Heart left ventricle (tissue), 13 donors: ENCODE measurements at regions not wholly inside any gene's neighbourhood (a gene's known extent, or its start where the extent isn't known, plus 50 kb on each side); places are given as distances from the start of the nearest gene placed in this dataset.
"Not testable (repeated sequence)": the region's sequence is repeated elsewhere in the genome, so short reads cannot be mapped to it uniquely, and the experiment has no call there.

ENCODE experiments used
- POLR2A ChIP-seq, 2 donors: fragments of 450-650 bp; IDR thresholded peaks; one replicate each; pipeline ENCODE4 v1.6.1; 2017; ENCODE audit warnings: antibody characterized with exemption in 2 of 2, mild to moderate bottlenecking in 2 of 2, moderate library complexity in 2 of 2
- TF ChIP-seq, protein P1 (sequence below), 12 donors: fragments of 200-600 bp; sonication (generic) in 4 of 12; IDR thresholded peaks; one replicate each; pipeline versions ENCODE4 v1.5.0 to v1.8.0; 2018 to 2022; ENCODE audit warnings: antibody characterized with exemption in 12 of 12, mild to moderate bottlenecking in 5 of 12
- donor health status: ischemic (EF 13 %, LVEDD 7.1; RV severe dilation, severe dysfunction).
- donor health status: DM: no; HTN: yes; CAD: no.
- donor health status: DM: no; HTN: no; CAD: no.
- donor health status: ischemic (EF 25% LVEDD 6.9; RV normal size, moderate dysfunction).
- donor health status: ischemic (EF 25% LVEDD 5.7; RV mildly dilated, moderate dysfunction).
- donor health status: ischemic (EF 35%, LVEDD 5.7; RV mildly dilated, moderate dysfunction).
- donor health status: nonischemic (EF 11% LVEDD 7.7; RV severe dilation, severe dysfunction).
- donor health status: DM: yes; HTN: yes; CAD: no.
- donor health status: PGD.
- donor health status: ischemic (EF 29% LVEDD 5.4; RV normal size, mild dysfunction).
- donor health status: nonischemic (EF 23%, LVEDD 6.1; RV moderate dilation, normal function).

DNA sequence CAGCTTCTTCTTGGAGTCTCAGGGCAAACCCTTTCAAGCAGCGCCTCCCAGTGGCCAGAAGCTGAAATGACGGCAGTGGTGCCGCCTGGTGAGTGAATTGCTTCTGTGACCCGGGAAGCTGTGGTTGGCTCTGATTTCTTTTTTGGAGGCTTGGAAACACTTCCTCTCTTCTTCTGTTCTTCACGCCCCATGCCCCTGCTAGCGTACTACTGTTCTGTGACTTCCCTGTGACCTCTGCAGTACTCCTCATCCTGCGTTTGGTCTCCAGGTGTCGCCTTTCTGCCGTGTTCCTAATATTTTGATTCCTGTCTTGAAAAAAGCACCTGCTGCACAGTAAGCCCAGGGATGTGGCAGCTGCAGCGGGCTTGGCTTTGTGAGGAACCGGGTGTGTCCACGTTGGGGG, 176.4 kb downstream of the ADRA2C start:
- TF ChIP-seq POLR2A (IDR thresholded peaks at IDR 0.05), result not testable (repeated sequence)
- TF ChIP-seq, protein P1, sequence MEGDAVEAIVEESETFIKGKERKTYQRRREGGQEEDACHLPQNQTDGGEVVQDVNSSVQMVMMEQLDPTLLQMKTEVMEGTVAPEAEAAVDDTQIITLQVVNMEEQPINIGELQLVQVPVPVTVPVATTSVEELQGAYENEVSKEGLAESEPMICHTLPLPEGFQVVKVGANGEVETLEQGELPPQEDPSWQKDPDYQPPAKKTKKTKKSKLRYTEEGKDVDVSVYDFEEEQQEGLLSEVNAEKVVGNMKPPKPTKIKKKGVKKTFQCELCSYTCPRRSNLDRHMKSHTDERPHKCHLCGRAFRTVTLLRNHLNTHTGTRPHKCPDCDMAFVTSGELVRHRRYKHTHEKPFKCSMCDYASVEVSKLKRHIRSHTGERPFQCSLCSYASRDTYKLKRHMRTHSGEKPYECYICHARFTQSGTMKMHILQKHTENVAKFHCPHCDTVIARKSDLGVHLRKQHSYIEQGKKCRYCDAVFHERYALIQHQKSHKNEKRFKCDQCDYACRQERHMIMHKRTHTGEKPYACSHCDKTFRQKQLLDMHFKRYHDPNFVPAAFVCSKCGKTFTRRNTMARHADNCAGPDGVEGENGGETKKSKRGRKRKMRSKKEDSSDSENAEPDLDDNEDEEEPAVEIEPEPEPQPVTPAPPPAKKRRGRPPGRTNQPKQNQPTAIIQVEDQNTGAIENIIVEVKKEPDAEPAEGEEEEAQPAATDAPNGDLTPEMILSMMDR (IDR thresholded peaks at IDR 0.05), result peak; percentile 28 to 65 (median 56)
